ENCODE measurements at regions not wholly inside any gene's neighbourhood (a gene's known extent, or its start where the extent isn't known, plus 50 kb on each side); places are given as distances from the start of the nearest gene placed in this dataset.

GRCh38 chr13:66077132-66077689 is 1152.9 kb downstream of the PCDH9 start:
- TF ChIP-seq, protein P1, sequence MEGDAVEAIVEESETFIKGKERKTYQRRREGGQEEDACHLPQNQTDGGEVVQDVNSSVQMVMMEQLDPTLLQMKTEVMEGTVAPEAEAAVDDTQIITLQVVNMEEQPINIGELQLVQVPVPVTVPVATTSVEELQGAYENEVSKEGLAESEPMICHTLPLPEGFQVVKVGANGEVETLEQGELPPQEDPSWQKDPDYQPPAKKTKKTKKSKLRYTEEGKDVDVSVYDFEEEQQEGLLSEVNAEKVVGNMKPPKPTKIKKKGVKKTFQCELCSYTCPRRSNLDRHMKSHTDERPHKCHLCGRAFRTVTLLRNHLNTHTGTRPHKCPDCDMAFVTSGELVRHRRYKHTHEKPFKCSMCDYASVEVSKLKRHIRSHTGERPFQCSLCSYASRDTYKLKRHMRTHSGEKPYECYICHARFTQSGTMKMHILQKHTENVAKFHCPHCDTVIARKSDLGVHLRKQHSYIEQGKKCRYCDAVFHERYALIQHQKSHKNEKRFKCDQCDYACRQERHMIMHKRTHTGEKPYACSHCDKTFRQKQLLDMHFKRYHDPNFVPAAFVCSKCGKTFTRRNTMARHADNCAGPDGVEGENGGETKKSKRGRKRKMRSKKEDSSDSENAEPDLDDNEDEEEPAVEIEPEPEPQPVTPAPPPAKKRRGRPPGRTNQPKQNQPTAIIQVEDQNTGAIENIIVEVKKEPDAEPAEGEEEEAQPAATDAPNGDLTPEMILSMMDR (conservative IDR thresholded peaks at IDR 0.05), result no peak
- no peak for TF ChIP-seq ZFX (IDR thresholded peaks at IDR 0.05)

Measured in C4-2B (cell line).